Ramos (cell line): ENCODE measurements at regions not wholly inside any gene's neighbourhood (a gene's known extent, or its start where the extent isn't known, plus 50 kb on each side); places are given as distances from the start of the nearest gene placed in this dataset.

Source experiments
- in situ Hi-C: fragments of 300-500 bp; cut with MboI; formaldehyde crosslinking; loops from one replicate; pipeline ENCODE4 v1.14.3; 2022; ENCODE audit warnings: low sequenced_read_pairs; ENCODE audit not compliant: unreplicated experiment

DNA sequence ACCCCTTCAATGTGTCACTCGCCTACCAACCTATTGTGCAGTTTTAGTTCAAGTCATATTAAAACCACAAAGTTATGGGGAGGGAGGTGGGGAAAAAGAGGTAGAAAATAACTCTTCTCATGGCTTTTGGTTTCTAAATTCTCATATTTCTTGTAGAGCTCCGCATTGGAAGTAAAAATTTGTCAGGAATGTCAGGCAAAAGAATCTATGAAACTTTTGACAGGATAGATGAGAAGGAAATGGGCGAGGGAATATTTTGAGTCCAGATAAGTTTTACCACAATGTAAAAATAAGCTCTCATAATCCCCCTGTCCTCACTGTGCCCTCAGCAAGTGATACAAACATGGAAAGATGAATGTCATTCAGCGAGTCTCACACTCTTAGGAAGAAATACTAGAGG lies 270.4 kb downstream of the DLEU7 start:
- in situ Hi-C loops, result no loop called here

GRCh38 chr13:50574731-50575130 lies 268.8 kb downstream of the DLEU7 start:
- in situ Hi-C loops, result no loop called here

DNA sequence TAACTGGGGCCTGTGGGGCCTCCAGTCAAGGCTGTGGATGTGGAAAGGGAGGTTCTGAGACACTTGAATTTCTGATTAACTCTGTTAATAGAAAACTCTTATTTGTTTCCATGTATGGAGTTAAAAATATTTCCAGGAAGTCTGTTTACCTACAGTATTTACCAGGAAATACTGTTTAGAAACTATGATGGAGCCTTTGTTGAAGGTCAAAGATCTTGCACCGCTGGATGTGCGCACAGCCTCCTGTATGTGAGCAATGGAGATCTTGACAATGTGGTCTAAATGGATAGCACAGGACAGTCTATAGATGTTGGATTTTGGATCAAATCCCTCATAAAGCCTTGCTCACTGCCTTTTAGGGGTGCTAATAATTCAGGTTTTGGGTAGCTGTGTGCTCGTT lies 268.4 kb downstream of the DLEU7 start:
- in situ Hi-C loops, result no loop called here

DNA sequence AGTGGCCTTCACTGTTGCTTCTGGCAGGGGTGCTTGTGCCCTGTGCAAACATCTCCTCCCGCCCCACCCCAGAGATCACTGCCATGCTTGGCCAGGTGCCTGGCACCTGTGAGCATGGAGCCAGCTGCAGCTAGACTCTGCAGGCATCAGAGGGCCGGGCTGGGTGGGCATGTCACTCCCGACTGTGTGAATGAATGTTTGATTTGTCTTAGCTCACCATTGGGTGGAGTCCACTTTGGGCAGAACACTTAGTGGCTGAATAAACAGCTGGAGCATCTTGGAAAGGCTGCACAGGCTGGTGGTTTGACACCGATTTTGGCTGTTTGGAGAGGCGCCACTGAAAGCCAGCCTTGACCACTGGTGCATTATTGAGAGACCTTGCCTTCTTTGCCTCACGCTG lies 267.3 kb downstream of the DLEU7 start:
- in situ Hi-C loops, result no loop called here

GRCh38 chr13:50577806-50578205 lies 265.7 kb downstream of the DLEU7 start:
- in situ Hi-C loops, result no loop called here

GRCh38 chr13:50580684-50581305 lies 262.7 kb downstream of the DLEU7 start:
- in situ Hi-C loops, result no loop called here

DNA sequence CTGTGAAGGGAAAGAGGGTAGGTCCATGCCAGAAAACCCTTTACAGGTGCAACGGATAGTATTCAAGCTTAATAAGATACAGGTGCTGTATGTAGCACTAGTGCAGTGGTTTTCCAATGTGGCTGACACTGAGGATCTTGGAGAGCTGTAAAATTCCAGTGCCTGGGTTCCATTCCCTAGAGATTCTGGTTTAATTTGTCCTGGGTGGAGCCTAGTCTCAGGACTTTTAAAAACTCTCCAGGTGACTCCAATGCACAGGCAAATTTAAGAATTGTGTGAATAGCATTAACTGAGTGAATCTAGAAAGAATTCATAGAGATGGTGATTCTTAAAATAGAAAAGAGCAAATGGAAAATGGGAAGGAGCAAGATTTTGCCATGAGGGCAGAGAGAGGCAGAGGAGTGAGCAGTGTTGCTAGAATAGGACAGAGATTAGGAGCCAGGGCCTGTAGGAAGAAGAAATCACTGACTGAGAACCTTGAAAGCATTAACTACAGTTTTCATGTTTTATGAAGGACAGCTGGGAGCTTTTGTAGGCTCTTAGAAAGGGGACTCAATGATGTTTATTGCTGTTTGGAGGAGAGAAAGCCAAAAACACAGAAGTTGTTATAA lies 261.8 kb downstream of the DLEU7 start:
- in situ Hi-C loops, result no loop called here

- in situ Hi-C loops, result no loop called here
Measured at GRCh38 chr13:50584856-50585580, 258.5 kb downstream of the DLEU7 start.

GRCh38 chr13:50585674-50586413 lies 257.6 kb downstream of the DLEU7 start:
- in situ Hi-C loops, result no loop called here

DNA sequence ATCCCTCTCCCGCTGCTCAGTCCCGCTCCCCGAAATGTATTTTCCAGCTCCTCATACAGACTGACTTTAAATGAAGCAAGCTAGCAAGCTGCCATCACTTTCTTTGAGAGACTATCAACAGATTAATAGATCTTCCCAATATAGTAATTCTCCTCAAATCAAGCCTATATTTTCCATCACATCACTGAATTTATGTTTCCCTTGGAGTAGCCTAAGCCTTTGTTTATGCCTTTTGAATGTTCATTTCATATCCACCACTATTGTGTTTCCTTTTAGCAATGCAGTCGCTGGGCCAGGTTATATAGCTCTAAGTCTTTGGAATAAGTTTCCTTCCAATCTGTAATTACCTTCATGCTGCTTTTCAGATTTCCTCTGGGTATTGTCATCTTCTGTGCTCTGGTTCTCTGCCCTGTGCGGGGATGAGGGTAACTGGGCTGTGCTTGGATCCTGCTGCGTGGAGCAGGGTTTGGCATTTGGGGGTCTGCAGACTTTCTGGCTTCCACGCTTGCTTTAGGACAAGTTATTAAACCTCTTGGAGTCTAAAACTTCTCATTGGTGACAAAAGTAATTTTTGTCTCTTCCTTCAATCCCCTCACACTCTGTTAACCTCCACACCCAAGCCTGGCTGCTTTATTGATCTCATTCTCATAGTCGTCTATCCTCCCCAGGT lies 256.9 kb downstream of the DLEU7 start:
- in situ Hi-C loops, result no loop called here

DNA sequence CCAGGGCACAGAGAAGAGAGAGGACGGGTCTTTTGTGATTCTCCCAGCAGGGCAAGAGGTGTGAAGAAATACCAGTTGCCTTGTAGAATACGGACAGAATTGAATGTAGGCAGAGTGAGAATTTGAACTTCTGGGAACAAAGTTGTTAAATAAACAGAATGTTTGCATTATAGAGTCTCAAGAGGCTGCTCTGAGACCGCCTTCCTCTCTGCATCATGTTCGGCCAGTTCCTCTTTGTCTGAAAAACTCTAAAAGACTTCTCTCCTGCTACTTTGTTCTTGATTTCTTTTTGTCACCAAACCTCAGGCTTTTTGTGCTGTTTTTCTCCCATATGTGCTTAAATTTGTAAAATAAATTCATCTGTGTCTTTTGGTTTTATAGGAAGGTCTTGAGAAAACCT lies 256.4 kb downstream of the DLEU7 start:
- in situ Hi-C loops, result no loop called here

DNA sequence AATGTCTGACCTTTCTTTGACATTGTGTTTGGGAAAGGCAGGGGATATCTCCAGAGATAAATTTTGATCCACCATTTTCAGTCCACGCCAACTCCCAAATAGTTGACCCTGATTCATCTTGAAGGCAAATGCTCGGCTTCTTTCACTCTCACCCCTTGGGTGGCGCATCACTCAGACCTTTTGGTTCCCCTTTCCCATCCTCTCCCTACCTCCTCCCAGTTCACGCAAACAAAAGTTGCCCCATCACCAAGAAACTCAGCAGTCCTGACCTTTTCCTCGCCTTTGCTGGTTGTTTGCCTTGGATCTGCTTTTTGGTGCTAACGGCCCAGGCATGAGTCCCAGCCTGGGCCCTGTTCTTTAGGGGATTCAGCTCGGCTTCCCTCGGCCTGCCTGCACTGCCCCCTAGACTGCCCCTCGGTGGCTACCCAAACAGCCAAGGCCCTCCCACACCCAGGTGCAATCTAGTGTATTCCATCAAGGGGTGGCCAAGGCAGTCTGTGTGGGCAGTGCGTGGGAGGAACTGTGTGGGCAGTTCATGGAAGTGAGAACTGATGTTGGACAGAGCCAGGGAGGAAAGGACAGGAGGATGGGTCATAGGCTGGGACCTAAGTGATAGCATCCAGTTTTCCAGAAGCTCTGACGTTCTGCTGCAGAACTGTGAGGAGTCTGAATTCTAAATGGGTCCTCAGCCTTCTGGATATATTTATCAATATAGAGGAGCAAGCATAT lies 255.7 kb downstream of the DLEU7 start:
- in situ Hi-C loops, result no loop called here

DNA sequence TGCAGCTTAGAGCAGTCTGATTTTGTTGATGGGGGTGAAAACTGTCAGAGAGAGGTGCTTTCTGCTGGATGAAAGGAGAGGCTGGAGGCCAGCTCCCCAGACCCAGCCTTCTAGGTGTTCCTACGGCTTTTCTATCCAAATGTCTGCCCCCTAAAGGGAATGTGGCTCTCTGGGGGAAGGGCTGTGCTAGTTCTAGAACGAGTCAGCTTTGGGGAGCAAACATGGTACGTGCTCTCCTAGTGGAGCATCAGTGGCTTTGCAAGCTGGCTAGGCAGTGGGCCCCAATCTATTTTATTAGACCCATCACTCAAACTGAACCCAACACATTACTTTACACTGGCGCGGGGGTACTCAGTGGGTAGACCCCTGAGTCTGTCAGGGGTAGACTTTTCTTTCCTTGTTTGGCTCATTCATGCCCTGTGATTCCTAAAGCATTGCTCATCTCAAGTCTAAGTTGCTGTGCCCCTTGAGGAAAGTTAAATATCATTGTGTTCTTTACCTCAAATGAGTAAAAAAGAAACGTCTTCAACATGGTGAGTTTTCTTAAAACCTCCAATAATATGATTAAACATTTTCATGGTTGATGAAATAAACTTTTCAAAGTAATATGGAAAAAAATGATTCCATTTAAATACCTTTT lies 254.9 kb downstream of the DLEU7 start:
- in situ Hi-C loops, result no loop called here

- in situ Hi-C loops, result no loop called here
Measured at GRCh38 chr13:50589139-50589538, 254.4 kb downstream of the DLEU7 start.

GRCh38 chr13:50589651-50590054 lies 253.8 kb downstream of the DLEU7 start:
- in situ Hi-C loops, result no loop called here

DNA sequence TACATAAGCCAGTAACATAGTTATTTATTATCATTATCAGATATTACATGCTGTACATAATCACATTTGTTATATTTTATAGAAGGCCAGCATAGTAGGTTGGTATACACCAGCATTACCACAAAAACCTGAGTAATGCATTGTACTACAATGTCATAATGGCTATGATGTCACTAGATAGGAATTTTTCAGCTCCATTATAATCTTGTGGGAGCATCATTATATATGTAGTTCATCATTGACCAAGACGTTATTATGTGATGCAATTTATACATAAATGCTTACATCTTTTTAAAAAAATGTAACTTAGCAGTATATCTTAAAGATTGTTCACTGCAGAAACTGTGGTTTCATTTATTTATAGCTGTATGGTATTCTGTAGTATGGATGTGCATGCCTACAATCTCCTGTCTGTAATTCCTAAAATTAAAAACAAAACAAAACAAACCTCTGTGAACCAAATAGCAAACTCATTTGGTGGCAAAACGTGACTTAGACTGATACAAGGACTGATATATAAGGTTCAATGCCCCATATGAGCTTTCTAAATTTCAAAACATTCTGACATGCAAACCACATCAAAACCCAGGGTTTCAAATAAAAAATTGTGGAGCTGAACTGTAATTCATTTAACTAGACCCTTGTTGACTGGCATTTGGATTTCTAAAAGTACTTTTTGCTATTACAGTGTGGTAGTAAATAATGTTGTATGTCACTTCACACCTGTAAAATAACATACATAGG lies 250.9 kb downstream of the DLEU7 start:
- in situ Hi-C loops, result no loop called here

GRCh38 chr13:50593207-50593606 lies 250.3 kb downstream of the DLEU7 start:
- in situ Hi-C loops, result no loop called here

GRCh38 chr13:50594276-50595051 lies 249.0 kb downstream of the DLEU7 start:
- in situ Hi-C loops, result loop anchor here (5.0 kb wide), 1 partner anchor 318 kb away; no protein-coding TSS in a partner anchor
